ENCODE measurements at regions not wholly inside any gene's neighbourhood (a gene's known extent, or its start where the extent isn't known, plus 50 kb on each side); places are given as distances from the start of the nearest gene placed in this dataset.

DNA sequence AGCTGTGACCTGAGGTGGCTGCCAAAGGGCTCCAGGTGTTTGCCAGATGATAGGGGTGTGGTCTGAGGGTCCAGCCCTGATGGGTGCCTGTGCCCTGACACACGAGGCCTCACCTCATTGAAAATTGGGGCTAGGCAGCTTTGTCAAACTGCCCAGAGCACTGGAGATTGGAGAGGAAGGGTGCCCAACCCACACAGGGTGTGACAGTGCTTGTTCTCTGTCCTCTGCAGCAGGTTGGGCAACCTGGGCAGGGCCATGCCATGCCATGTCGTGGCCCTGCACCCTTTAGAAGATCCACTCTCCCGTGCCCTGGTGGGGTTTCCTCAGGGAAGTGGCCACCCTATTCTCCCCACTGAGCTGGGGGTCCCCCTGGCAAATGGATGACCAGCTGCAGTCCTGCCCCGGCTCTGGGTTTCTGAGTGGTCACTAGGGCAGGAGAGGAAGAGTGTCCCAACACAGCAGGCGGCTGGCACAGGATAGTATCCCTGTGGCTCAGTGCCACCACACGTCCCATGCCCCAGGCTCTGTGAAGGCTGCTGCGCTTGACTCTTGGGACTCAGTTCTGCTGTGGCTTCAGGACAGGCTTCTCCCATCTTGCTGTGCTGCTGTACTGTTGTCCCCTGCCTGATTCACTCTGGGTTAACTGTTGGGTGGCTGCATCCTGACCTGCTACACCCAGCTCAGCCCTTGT, 100.8 kb upstream of the PITX1 start:
- DNase-seq, result no peak

DNA sequence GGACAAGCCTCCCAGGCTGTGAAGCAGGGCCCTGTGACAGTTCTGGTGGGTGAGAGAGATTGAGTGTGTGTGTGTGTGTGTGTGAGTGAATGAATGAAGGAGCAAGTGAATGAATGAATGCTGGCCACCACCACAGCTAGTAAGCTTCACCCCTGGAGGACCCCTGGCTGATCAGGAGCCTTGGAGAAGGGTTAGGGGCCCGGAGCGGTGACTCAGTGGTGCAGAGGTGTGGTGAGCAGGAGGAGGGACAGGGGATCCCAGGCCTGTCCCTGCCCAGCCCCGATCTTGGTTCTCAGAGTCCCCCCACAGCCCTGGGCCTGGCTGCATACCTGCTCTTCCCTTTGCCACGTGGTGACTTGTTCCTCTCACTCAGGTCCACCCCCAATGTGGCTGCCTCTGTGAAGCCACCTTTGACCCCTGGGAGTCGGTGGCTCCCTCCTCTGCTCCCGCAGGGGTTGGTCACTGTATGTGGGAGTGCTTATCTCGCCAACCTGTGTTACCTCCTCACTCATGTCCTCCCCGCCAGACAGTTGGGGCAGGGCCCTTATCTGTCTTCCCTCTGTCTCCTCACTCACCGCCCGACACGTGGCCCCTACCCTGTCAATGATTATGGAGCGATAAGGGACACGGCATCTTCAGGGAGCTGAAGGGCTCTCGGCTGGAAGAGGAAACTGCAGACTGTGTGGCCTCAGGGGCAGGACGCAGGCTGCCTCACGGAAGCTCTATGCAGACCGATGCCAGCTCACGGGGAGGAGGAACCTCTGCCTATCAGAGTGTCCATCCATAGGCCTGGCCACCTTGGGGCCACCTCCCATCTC, 99.9 kb upstream of the PITX1 start:
- no peak for DNase-seq

DNA sequence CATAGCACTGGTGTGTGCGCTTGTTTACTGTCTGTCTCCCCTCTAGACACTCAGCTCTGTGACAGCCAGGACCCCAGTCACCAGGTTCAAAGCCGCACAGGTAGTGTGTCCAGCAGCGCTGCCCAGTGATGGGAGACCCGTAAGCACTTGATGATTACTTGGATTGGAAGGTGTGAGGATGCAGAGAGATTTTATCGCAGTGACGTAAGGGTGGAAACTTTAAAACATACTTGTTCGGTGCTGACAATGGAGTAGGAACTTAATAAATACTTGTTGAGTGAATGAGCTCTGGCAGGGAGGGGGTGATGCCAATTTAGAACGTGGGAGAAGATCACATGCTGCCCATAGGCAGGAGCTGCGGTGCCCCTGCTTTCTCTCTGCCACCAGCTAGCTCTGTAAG, 99.2 kb upstream of the PITX1 start:
- no peak for DNase-seq

DNA sequence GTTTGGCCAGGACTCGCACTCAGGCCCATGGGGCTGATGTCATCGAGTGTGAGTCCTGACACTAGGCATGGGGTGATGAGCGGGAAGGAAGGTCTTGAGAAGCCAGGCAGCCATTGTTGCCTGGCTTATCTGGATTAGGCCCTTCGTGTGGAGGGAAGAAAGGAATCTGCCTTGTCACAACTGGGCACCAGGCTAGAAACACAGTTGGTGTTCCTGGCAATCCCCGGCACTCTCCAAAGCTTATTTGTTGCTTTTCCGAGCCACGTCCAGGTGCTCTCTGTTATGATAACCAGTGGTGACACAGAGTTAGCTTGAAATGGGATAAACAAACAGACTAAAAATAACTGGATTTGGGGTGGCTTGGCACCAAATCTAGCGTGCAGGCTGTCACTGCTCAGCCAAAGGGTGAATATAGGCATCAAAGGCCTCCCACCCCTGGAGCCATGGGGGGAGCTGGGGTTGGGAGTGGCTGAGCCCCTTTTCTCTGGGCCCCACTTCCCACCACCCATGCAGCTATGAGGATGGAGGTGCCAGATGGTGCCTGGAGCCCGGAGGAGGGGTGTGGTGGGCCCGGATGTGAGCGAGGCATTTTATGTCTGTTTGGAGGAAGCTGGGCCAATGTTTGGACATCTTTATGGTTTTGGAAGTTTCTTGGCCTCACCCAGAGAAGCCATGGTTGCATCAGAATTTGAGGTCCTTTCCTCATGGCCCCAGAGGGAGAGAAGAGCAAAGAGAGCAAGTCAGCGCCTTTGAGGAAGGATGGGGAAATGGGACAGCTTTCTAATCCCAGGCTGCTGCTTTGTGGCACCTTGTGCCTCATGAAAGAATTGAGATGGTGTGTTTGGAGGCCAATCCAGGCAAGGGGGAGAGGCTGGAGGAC, 98.0 kb upstream of the PITX1 start:
- peak; percentile 28 for DNase-seq

DNA sequence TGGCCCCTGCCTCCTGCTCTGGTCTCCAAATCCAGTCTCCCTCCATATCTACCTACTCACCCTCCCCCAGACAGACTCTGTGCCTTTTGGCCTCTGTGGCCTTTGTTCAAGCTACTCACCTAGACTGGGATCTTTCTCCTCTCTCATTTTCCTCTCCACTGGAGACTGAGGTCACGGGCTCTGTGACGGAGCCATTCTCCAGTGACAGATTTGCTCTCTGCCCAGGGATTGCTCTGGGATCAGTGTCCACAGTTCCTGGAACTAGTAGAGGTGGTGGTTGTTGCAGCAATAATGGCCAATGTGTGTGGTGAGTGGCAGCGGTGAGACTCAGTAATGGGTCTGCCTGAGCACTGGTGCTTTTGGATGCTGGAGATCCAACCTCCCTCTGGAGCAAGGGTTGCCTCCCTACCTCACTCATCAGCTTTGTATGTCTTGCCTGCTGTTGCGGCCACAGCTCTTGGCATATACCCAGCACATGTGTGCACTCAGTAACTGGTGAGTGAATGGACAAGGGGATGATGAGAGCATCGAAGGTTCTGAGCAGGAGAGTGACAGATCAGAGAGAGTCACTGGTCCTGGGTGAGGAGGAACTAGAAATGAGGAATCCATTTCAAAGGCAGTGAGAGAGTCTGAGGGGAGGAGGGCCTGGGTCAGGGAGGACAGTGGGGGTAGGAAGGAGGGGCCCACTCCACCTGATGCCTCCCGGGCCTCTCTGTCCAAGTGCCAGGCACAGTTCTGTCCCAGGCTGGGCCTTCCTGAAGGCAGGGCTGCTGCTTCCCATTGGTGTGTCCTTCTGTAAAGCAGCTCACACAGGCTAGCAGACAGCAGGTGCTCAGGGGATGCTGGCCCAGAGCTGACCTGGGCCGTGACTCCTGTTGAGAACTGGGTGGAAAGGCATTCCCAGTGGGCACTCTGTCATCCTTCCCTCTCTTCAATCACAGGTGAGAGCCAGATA, 96.5 kb upstream of the PITX1 start:
- peak; percentile 45 for DNase-seq

DNA sequence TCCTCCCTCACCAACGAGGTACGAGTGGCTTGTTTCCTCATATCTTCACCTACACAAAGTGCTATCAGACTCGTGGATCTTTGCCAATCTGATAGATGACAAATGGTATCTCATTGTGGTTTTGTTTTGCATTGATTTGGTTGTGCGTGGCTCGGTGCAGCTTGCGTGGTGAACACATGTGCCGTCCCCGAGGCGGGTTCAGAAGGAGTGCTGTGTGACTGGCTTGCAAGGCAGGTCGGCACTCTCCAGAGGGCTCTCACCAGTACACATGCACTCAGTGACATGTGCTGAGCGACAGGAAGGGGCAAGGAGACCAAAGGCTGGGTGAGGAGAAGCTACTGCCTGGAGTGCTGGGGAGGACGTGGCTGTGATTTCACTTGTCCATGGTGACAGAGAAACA, 95.3 kb upstream of the PITX1 start:
- no peak for DNase-seq

DNA sequence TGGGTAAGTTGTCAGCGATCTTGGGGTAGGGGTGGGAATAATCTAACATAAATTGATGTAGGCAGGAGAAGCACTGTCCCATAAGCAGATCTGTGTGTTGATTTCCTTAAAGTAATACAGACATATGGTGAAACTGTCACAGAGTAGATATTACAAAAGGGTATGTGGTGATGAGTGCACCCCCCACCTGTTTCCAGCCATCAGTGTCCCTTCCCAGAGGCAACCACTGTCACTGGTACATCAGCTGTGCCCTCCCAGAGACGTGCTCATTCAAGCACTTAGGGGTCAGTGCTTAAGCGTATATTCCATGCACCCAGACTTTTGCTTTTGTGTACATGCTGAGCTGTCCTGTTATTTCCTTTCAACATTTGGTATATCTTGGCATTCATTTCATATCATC, 94.3 kb upstream of the PITX1 start:
- no peak for DNase-seq

DNA sequence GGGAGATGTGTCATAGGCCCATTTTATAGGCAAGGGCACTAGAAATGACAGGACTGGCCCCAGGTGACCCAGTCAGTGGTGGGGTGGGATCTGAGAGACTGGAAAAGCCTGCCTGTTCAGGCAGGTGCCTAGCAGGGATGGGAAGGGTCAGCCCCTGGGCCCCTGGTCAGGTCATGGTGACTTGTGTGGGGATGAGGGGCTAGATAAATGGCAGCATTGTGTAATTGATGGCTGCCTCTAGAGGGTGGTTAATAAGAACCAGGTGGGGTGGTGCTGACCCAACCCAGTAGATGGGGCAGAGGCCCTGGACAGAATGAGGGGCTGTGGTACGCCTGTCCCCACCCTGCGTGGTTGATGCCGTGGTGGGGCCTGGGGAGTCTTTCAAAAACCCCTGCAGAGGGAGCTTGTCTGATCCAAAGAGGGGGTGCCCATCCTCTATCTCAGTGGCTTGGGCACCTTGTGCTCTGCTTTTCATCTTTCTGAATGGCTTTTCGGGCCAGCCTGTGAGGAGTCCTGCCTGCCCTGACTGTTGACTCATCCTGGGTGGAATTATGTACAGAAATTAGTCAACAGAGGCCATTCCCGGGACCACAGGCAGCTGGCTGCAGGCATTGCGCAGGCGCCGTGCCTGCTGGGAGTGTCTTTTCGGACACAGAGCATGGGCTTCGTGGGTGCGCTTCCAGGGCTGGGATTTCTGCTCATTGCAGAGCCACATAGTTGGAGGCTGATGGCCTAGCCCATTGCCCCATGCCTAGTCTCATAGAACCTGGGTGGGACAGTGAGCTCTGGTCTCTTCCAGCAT, 93.6 kb upstream of the PITX1 start:
- peak; percentile 96 for DNase-seq

DNA sequence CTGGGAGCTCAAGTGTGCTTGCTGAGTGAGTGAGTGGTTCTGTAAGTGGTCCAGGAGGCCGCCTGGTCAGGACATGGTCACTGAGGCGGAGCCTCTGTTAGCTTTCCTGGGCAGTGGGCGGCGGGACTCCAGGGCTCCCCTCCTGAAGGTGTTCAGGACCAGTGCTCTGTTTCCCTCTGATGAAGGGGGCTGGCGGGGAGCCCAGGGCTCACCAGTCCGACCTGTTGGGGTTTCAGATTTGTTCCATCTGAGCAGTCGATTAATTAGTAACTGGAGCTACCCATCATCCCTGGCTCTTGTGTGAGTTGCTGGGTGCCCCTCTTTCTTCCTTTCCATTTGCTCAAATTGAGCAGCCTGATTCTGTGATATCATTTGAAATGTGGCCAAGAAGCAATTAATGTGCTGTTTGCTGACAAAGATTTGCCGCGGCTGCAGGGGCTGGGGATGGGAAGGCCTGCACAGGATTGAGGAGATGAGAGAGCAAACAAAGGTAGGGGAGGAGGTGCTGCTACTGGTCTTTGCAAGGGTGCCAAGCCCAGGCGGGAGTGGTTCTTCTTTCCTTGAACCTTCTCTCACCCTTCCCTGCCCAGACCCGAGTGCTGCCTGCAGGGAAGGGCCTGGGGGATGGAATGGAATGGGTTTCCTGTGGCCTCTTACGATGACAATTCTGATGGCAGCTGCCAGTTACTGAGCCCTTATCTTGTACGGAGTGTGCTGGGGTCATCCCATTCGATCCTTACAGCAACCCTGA, 92.8 kb upstream of the PITX1 start:
- no peak for DNase-seq

DNA sequence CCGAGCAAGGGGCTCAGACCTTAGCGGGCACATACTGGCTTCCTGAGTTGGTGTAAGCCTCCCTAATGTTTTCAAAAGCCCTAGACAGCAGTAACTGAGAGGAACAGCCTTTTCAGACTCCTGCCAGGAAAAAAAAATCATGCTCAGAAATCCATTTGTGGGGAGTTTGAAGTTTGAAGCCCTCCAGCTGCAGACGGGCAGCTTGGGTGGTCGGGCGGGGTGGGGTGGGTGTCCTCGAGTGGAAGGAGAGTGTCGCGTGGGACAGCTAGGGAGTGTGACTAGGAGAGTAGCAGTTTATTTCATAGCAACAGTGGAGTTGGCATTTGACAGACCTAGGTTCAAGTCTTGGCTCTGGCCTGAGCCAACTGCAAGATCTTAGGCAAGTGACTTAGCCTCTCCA, 90.7 kb upstream of the PITX1 start:
- DNase-seq, result no peak

DNA sequence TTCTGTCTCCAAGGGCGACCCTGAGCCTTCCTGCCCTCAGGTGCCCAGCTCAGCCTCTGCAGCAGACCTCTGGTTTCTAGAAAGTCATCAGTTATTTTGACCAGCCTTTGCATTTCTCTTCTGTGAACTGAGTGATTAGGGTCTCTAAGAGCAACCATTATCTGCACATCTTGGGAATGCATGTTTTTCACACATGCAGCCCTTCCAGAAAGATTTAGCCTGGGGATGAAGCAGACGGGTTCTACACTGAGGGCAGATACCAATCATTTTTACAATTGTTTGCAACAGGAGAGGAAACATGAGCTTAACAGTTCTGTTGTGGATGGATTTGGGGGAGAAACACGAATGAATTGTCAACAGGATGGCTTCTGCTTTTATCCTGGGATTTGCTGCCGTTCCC, 90.1 kb upstream of the PITX1 start:
- DNase-seq, result no peak

DNA sequence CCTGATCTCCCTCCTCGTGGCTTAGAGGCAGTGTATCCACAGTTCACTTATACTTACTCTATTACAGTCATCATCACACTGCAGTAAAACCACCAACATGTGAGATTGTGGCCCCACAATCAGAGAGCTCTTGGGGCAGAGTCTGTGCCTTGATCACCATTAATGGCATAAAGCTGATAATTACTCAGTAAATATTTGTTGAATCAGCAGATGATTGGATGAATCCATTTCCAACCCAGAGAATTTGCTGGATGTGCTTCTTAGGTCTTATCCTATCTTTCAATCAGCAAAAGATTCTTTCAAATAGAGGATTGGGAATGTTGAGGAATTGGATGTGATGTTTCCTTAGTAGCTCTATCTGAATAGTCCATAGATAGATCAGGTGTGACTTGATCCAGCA, 88.8 kb upstream of the PITX1 start:
- no peak for DNase-seq

DNA sequence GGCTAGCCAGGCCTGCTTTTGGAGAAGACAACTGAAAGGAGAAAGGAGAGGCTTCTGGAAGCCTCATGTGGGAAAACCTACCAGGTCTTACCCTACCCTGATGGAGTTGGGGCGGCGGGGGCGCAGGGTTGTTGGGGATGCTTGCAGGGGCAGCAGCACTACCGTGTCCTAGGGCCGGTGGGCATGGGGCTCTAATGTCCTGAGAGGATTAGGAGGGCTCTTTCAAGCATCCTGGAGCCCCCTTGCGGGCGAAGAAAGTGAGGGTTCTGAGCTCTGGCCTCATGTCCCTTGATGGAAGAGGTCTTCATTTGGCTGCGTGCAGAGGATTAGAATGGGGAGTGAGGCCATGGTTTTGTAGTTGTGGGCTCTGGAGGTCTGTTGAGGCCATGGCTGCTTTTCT, 86.9 kb upstream of the PITX1 start:
- DNase-seq, result no peak

DNA sequence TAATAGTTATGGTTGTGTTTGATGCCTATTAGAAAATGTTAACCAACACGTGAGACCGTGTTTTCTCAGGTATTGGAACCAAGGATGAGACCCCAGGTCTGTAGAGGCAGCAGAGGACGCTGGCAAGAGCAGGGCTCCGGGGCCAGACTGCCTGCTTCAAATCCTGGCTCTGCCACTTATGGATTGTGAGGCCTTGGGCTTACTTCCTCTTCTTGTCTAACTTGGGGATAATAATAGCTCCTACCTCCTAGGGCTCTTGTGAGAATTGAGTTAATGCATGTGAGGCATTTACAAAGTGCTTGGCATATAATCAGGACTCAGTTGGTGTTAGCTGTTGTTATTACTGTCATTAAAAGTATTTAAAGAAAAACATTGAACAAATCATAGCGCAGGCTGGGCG, 85.5 kb upstream of the PITX1 start:
- DNase-seq, result no peak

DNA sequence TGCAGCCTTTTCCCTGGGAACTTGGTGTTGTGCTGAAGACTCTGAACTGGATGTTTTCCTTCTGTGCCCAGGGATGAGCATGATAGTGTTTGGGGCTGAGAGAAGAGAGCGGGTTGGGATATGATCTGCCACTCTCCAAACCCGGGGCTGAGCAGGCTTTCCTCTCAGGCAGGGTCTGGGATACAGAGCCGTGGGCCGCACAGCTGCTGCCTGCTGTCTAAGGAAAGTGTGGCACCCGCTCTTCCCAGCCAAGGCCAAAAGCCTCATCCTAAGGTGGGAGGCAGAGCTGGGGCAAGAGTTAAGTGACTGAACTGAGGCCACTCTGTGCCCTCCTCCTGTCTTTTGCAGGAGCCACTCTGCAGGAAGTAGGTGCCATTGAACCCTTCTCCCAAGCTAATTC, 83.6 kb upstream of the PITX1 start:
- no peak for DNase-seq

DNA sequence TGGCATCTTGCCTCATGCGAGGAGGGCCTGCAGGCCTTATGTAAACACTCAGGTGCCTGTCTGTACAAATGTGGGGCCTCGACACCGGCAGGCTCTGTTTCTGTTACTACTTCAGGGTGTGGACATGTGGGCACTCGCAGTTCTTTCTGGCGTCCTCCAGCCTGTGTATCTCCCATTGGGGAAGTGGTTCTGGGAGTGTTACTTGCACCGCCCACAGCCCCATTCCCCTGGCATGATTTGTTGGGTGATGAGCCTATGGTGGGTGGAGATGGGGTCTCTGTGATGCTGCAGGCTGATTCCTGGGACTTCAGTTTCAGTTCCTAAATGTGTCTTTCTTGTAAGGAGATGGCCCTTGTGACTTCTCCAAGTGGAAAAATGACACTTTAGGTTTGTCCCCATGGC, 82.1 kb upstream of the PITX1 start:
- DNase-seq, result no peak

DNA sequence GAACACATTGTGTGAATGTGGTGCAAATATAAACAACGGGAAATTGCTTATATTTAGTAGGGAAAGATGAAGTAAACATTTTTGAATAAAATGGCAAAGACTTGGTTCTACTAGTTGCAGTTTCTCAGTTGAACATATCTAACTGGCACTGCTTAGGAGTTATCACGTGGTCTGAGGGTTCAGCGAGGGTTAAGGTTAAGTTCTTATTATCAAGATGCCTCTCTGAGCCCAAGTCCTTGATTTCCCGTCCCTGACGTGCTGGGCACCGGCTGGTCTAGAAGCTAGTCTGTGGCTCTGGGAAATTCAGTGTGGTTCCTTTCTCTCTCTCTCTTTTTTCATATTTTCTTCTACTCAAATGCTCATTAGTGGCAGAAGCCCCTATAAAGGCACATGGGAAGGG, 81.6 kb upstream of the PITX1 start:
- DNase-seq, result no peak

DNA sequence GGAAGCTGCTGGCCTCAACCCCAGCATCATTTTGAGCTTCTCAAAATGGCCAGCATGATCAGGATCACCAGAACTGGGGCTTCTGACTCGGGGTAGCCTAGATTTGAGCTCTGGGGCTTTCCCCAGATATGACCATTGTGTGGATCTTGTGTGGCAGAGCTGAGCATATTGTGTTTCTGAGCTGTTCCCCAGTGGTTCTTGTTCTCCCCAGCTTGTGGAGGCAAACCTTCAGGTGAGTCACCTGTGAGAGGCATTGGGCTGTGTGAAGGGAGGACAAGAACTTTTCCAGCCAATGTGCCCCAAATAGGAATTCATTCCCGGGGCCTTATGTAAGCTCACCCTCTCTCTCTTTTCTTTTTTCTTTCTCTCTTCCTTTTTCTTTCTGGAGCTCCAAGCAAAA, 80.7 kb upstream of the PITX1 start:
- DNase-seq, result no peak

DNA sequence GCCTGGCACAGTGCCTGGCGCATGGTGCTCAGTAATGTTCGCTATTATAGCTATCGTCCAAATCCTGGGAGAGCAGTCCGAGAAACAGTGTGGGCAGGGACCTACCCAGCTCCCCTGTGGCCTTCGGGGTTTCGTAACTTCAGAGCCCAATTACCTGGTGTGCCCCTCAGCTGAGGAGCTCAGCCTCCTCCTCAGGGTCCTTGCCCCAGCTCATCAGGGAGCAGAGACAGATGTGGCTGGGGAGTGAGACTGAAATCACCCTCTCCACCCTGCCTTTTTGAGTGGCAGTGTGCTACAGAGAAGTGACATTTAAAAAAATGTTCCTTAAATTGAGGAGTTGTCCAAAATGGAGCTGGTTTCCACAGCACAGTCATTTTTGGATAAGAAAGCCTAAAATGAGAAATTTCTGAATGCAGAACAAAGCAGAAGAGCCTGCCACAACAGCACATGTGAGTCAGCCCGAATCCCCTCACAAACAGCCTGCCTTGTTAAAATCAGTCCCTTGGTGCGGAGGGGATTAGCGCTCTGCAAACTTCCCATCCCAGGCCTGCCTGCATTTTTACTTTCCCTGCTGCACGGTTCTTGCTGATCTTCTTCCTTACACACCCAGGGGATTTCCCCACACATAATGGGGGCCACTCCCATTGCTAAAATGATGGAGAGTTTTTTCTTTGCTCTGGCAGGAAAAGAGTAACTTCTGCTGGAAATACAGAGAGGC, 78.1 kb upstream of the PITX1 start:
- no peak for DNase-seq
